GM19324 (cell line): ENCODE measurements at regions not wholly inside any gene's neighbourhood (a gene's known extent, or its start where the extent isn't known, plus 50 kb on each side); places are given as distances from the start of the nearest gene placed in this dataset.

Experiments
- ATAC-seq: cut with Tn5 transposase; IDR thresholded peaks from one replicate; pipeline ENCODE4 v1.9.1; 2021; ENCODE audit warnings: mild to moderate bottlenecking, moderate library complexity; ENCODE audit not compliant: unreplicated experiment, low FRiP score

GRCh38 chr6:163929538-163929937, 515.0 kb downstream of the QKI start:
- no peak for ATAC-seq

- no peak for ATAC-seq
Observed at GRCh38 chr6:163926642-163927041, 512.1 kb downstream of the QKI start.

- no peak for ATAC-seq
Observed at GRCh38 chr6:163925839-163926238, 511.3 kb downstream of the QKI start.

- ATAC-seq, result no peak
Observed at GRCh38 chr6:163923658-163924411, 509.3 kb downstream of the QKI start.

- no peak for ATAC-seq
Observed at GRCh38 chr6:163922562-163922961, 508.0 kb downstream of the QKI start.

GRCh38 chr6:163919652-163920051, 505.1 kb downstream of the QKI start:
- no peak for ATAC-seq

GRCh38 chr6:163916315-163917081, 502.0 kb downstream of the QKI start:
- ATAC-seq, result no peak

- ATAC-seq, result no peak
Observed at GRCh38 chr6:163915131-163915530, 500.6 kb downstream of the QKI start.

GRCh38 chr6:163913045-163913444, 498.5 kb downstream of the QKI start:
- ATAC-seq, result no peak

- no peak for ATAC-seq
Observed at GRCh38 chr6:163906006-163906710, 491.6 kb downstream of the QKI start.

GRCh38 chr6:163904186-163904585, 489.7 kb downstream of the QKI start:
- no peak for ATAC-seq

- ATAC-seq, result no peak
Observed at GRCh38 chr6:163903541-163903940, 489.0 kb downstream of the QKI start.

GRCh38 chr6:163902993-163903392, 488.5 kb downstream of the QKI start:
- no peak for ATAC-seq

GRCh38 chr6:163901681-163902080, 487.2 kb downstream of the QKI start:
- no peak for ATAC-seq

- ATAC-seq, result no peak
Observed at GRCh38 chr6:163900570-163900969, 486.1 kb downstream of the QKI start.

GRCh38 chr6:163897669-163898068, 483.2 kb downstream of the QKI start:
- ATAC-seq, result no peak

GRCh38 chr6:163897030-163897429, 482.5 kb downstream of the QKI start:
- ATAC-seq, result no peak

GRCh38 chr6:163895162-163895561, 480.6 kb downstream of the QKI start:
- no peak for ATAC-seq

- no peak for ATAC-seq
Observed at GRCh38 chr6:163893609-163894189, 479.2 kb downstream of the QKI start.

- no peak for ATAC-seq
Observed at GRCh38 chr6:163892824-163893561, 478.5 kb downstream of the QKI start.
